GM06990 (cell line): ENCODE measurements at regions not wholly inside any gene's neighbourhood (a gene's known extent, or its start where the extent isn't known, plus 50 kb on each side); places are given as distances from the start of the nearest gene placed in this dataset.

Source experiments
- DNase-seq: peaks from one replicate; pipeline ENCODE4 v3.0.0-alpha.2; 2011; ENCODE audit not compliant: insufficient read length; ENCODE audit errors: extremely low read depth
- H3K27me3 ChIP-seq: replicated peaks from 2 replicates; pipeline ENCODE4 v1.6.0; 2011; ENCODE audit warnings: low read length; ENCODE audit not compliant: control insufficient read depth, insufficient read depth
- H3K36me3 ChIP-seq: 2 replicates; pipeline ENCODE4 v1.5.1; 2011; ENCODE audit warnings: low read length; ENCODE audit not compliant: control insufficient read depth, insufficient read depth
- H3K4me3 ChIP-seq: replicated peaks from 2 replicates; pipeline ENCODE4 v1.5.1; 2011; ENCODE audit warnings: low read depth, mild to moderate bottlenecking, control low read depth, low read length
- CTCF ChIP-seq: IDR thresholded peaks from 2 replicates; pipeline ENCODE4 v1.5.1; 2011; ENCODE audit warnings: low read length, control low read depth, mild to moderate bottlenecking, inconsistent platforms; ENCODE audit not compliant: insufficient read depth, poor library complexity, severe bottlenecking

DNA sequence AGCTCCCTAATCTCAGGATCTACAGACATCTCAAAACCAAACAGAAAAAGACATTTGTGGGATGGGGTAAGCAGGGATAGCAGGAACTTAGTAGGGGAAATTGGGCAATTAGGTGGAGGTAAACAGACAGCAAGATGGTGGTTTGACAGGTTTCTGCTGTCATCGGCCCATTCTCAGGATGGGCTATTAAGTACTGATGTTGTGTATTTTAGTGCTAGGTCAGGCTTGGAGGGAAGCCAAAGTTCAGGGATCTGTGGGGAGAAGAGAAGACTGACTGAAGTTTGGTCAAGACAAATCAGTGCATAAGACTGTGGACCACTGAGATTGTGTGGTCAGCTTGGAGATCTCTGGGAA, 96.8 kb upstream of the THUMPD2 start:
- Histone ChIP-seq H3K4me3 (no peak overlapping the region), H3K36me3 (no peaks in the 10 kb centered on the region), H3K27me3 (no peaks in the 10 kb centered on the region)
- no peak for TF ChIP-seq CTCF
- DNase-seq, result no peak

DNA sequence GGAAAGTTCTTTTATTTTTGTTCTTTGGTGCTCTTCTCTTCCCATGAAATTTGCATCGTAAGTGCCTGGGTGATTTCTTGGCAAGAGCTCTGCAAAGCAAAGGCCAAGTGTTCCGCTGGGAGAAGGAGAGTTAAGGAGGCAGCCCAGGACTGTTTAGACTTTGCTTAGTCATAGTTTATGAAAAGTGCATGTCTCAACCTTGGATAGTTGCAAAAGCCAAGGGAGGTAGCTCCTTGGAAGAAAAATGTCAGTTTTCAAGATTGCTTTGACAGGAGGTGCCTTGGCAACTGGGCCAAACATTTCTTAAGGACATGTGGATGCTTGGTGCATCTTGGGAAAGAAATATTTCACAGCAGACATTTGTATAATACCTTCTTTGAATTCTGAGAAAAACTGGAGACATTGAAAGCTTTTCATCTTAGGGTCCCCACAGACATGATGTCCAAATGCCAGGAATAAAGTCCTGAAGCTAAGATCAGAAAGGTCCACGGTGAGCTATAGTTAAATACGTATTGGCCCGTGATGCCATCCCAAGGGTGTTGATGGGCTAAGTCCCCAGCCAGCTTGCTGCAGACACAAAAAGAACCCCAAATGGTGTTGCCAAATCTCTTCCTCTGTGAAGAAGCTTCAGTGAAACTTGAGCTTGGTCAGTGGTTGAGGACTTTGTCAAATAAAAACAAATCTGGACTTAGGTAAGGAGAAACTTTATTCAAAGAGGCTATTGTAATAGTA, 96.3 kb upstream of the THUMPD2 start:
- DNase-seq, result no peak

DNA sequence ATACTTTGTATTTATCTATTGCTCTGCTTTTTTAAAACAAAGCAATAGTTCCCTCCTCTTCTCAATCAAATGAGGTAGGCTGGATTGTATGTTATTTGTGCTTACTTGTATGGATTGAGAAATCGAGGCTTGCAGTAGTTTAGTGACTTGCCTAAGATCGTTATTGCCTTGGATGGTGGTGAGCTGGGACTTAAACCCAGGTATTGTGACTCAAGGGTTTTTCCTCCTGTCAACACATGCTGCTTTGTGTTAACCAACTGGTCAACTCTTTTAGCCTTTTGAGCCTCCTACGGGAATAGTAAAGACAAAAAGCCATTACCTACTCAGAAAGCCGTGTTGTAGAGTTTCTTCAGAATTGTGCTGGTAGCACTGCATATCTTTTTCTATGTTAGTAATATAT, 95.2 kb upstream of the THUMPD2 start:
- Histone ChIP-seq H3K36me3 (no peaks in the 10 kb centered on the region), H3K4me3 (no peak overlapping the region), H3K27me3 (no peaks in the 10 kb centered on the region; the same call in 1 of the 2 replicates)
- DNase-seq, result no peak
- no peak for TF ChIP-seq CTCF

More for the DNA sequence above, 96.3 kb upstream of the THUMPD2 start:
- Histone ChIP-seq H3K27me3 (no peaks in the 10 kb centered on the region), H3K36me3 (no peaks in the 10 kb centered on the region), H3K4me3 (no peak overlapping the region)
- no peak for TF ChIP-seq CTCF

- H3K36me3 ChIP-seq, result no peaks in the 10 kb centered on the region
- no peaks in the 10 kb centered on the region; the same call in 1 of the 2 replicates for H3K27me3 ChIP-seq
- DNase-seq, result no peak
- no peak overlapping the region for H3K4me3 ChIP-seq
- TF ChIP-seq CTCF, result no peak
Observed at GRCh38 chr2:39873586-39873985, 94.5 kb upstream of the THUMPD2 start.

- no peak for TF ChIP-seq CTCF
- Histone ChIP-seq H3K36me3 (no peaks in the 10 kb centered on the region), H3K27me3 (no peaks in the 10 kb centered on the region; the same call in 1 of the 2 replicates), H3K4me3 (no peak overlapping the region)
- DNase-seq, result no peak
Observed at GRCh38 chr2:39872748-39873147, 93.7 kb upstream of the THUMPD2 start.

GRCh38 chr2:39871291-39871761, 92.3 kb upstream of the THUMPD2 start:
- H3K27me3 ChIP-seq, result no peaks in the 10 kb centered on the region; the same call in 1 of the 2 replicates
- no peak for TF ChIP-seq CTCF
- no peaks in the 10 kb centered on the region for H3K36me3 ChIP-seq
- no peak overlapping the region for H3K4me3 ChIP-seq
- no peak for DNase-seq
